Heart left ventricle (tissue), 13 donors: ENCODE measurements at regions not wholly inside any gene's neighbourhood (a gene's known extent, or its start where the extent isn't known, plus 50 kb on each side); places are given as distances from the start of the nearest gene placed in this dataset.

Experiments used
- POLR2A ChIP-seq, 2 donors: fragments of 450-650 bp; IDR thresholded peaks; one replicate each; pipeline ENCODE4 v1.6.1; 2017; ENCODE audit warnings: antibody characterized with exemption in 2 of 2, mild to moderate bottlenecking in 2 of 2, moderate library complexity in 2 of 2
- TF ChIP-seq, protein P1 (sequence below), 12 donors: fragments of 200-600 bp; sonication (generic) in 4 of 12; IDR thresholded peaks; one replicate each; pipeline versions ENCODE4 v1.5.0 to v1.8.0; 2018 to 2022; ENCODE audit warnings: antibody characterized with exemption in 12 of 12, mild to moderate bottlenecking in 5 of 12
- donor health status: ischemic (EF 13 %, LVEDD 7.1; RV severe dilation, severe dysfunction).
- donor health status: DM: no; HTN: yes; CAD: no.
- donor health status: DM: no; HTN: no; CAD: no.
- donor health status: ischemic (EF 25% LVEDD 6.9; RV normal size, moderate dysfunction).
- donor health status: ischemic (EF 25% LVEDD 5.7; RV mildly dilated, moderate dysfunction).
- donor health status: ischemic (EF 35%, LVEDD 5.7; RV mildly dilated, moderate dysfunction).
- donor health status: nonischemic (EF 11% LVEDD 7.7; RV severe dilation, severe dysfunction).
- donor health status: DM: yes; HTN: yes; CAD: no.
- donor health status: PGD.
- donor health status: ischemic (EF 29% LVEDD 5.4; RV normal size, mild dysfunction).
- donor health status: nonischemic (EF 23%, LVEDD 6.1; RV moderate dilation, normal function).

DNA sequence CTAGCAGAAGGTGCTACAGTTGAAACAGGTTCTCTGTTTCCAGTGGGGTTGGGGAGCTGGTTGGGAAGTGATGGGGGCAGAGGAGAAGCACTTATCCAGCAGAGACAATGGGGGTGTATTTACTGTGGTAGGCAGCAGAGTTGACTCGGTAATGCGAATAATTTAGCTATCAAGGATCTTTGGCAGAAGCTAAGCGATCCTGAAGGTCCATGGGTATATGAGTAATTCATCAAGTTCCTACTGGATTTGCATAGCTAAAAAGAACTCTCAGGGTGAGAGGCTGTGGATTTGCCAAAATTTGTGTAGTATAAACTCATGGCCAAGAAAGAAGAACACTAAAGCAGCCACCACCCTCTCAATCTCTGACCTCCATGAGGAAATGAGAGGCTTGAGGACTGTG, 61.2 kb upstream of the EGFLAM start:
- TF ChIP-seq, protein P1, sequence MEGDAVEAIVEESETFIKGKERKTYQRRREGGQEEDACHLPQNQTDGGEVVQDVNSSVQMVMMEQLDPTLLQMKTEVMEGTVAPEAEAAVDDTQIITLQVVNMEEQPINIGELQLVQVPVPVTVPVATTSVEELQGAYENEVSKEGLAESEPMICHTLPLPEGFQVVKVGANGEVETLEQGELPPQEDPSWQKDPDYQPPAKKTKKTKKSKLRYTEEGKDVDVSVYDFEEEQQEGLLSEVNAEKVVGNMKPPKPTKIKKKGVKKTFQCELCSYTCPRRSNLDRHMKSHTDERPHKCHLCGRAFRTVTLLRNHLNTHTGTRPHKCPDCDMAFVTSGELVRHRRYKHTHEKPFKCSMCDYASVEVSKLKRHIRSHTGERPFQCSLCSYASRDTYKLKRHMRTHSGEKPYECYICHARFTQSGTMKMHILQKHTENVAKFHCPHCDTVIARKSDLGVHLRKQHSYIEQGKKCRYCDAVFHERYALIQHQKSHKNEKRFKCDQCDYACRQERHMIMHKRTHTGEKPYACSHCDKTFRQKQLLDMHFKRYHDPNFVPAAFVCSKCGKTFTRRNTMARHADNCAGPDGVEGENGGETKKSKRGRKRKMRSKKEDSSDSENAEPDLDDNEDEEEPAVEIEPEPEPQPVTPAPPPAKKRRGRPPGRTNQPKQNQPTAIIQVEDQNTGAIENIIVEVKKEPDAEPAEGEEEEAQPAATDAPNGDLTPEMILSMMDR (IDR thresholded peaks at IDR 0.05) = no peak
- TF ChIP-seq POLR2A (IDR thresholded peaks at IDR 0.05) = no peak
